ENCODE measurements at regions not wholly inside any gene's neighbourhood (a gene's known extent, or its start where the extent isn't known, plus 50 kb on each side); places are given as distances from the start of the nearest gene placed in this dataset.

DNA sequence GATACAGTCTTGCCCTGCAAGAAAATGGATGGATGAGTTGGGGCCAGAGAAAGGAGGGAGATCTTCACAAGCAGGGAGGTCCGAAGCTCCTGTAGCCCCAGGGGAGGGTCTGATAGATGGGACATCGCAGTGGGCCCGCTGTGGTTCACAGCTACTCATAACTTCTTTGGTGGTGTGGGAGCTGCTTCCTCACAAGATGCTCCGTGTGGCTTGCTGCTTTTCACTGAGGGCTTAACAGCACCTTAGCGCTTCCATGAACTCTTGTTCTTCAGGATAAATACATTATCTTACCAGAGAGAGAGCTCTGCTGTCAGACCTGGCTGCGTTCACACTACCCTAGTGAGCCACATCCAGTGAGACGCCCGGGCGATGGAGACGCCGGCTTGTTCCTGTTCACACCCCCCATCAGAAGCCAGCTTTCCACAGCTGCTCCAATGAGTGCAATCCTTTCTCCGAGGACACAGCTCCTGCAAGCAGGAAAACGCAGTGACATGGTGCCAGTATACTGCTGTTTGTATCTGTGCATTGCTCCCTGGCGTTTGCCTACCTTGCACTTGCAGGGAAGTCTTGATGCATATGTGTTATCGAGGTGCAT is 599.8 kb downstream of the AJAP1 start:
- Histone ChIP-seq H3K9ac (ENCODE audit: low read length) (no peak overlapping the region), H3K4me1 (ENCODE audit: control insufficient read depth, low read depth, low read length) (no peaks in the 10 kb centered on the region), H3K27ac (ENCODE audit: low read length) (no peak overlapping the region), H3K27me3 (ENCODE audit: control insufficient read depth, insufficient read depth, low read length) (no peaks in the 10 kb centered on the region), H3K36me3 (ENCODE audit: control insufficient read depth, low read depth, low read length) (no peaks in the 10 kb centered on the region), H3K9me3 (ENCODE audit: control insufficient read depth, low read depth, low read length) (peaks cover 4% of the 10 kb centered on the region), H3K4me3 (ENCODE audit: low read length) (no peak overlapping the region)

DNA sequence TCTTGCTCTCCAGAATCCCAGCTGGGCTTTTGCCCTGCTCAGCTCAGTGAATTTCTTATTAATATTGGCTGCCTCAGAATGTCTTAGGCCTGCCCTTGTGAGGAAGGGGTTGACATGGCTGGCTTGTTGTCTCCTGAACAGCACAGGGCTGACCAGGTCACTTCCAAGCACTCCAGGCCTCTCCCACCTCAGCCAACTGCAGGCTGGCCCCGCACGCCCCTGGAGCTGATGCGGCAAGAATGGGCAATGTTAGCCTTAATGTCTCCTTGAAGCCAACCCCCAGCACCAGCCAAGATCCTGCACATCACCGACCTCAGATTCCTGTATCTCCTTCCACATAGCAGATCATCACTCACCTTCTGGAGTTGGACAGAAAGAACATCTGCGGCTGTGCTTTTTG is 598.6 kb downstream of the AJAP1 start:
- Histone ChIP-seq H3K27me3 (ENCODE audit: control insufficient read depth, insufficient read depth, low read length) (no peaks in the 10 kb centered on the region), H3K4me1 (ENCODE audit: control insufficient read depth, low read depth, low read length) (no peaks in the 10 kb centered on the region), H3K4me3 (ENCODE audit: low read length) (no peak overlapping the region), H3K9ac (ENCODE audit: low read length) (no peak overlapping the region), H3K9me3 (ENCODE audit: control insufficient read depth, low read depth, low read length) (no peaks in the 10 kb centered on the region), H3K36me3 (ENCODE audit: control insufficient read depth, low read depth, low read length) (no peaks in the 10 kb centered on the region), H3K27ac (ENCODE audit: low read length) (no peak overlapping the region)

DNA sequence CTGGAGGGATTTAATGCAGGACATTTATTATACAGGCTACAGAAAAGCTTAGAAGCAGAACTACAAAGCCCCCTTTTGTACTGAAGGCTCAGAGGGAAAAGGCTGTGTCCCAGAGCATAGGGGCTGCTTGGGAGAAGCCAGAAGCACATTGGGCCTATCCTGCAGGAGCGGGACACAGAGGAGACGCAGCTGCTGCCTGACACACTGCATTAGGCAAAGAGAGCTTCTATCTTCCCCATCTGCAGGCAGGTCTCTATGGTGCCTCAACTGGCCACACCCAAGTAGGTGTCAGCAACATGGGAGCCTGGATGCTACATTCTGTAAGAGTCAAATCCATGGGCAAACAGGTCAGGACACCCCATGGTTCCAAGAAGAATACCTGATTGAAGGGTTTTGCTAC is 595.9 kb downstream of the AJAP1 start:
- Histone ChIP-seq H3K27ac (ENCODE audit: low read length) (no peak overlapping the region), H3K9ac (ENCODE audit: low read length) (no peak overlapping the region), H3K36me3 (ENCODE audit: control insufficient read depth, low read depth, low read length) (no peaks in the 10 kb centered on the region), H3K9me3 (ENCODE audit: control insufficient read depth, low read depth, low read length) (no peaks in the 10 kb centered on the region), H3K4me3 (ENCODE audit: low read length) (no peak overlapping the region), H3K4me1 (ENCODE audit: control insufficient read depth, low read depth, low read length) (no peaks in the 10 kb centered on the region), H3K27me3 (ENCODE audit: control insufficient read depth, insufficient read depth, low read length) (no peaks in the 10 kb centered on the region)

- H3K9ac ChIP-seq (ENCODE audit: low read length), result no peak overlapping the region
- no peak overlapping the region for H3K27ac ChIP-seq (ENCODE audit: low read length)
- H3K9me3 ChIP-seq (ENCODE audit: control insufficient read depth, low read depth, low read length), result no peaks in the 10 kb centered on the region
- H3K4me1 ChIP-seq (ENCODE audit: control insufficient read depth, low read depth, low read length), result no peaks in the 10 kb centered on the region
- H3K36me3 ChIP-seq (ENCODE audit: control insufficient read depth, low read depth, low read length), result no peaks in the 10 kb centered on the region
- no peak overlapping the region for H3K4me3 ChIP-seq (ENCODE audit: low read length)
- H3K27me3 ChIP-seq (ENCODE audit: control insufficient read depth, insufficient read depth, low read length), result no peaks in the 10 kb centered on the region
These were observed 590.9 kb downstream of the AJAP1 start for GRCh38 chr1:5245348-5245747.

- Histone ChIP-seq H3K36me3 (ENCODE audit: control insufficient read depth, low read depth, low read length) (no peaks in the 10 kb centered on the region), H3K4me1 (ENCODE audit: control insufficient read depth, low read depth, low read length) (no peaks in the 10 kb centered on the region), H3K4me3 (ENCODE audit: low read length) (no peak overlapping the region), H3K9ac (ENCODE audit: low read length) (no peak overlapping the region), H3K9me3 (ENCODE audit: control insufficient read depth, low read depth, low read length) (no peaks in the 10 kb centered on the region), H3K27ac (ENCODE audit: low read length) (no peak overlapping the region), H3K27me3 (ENCODE audit: control insufficient read depth, insufficient read depth, low read length) (no peaks in the 10 kb centered on the region)
These were observed 590.3 kb downstream of the AJAP1 start for GRCh38 chr1:5244631-5245285.

- Histone ChIP-seq H3K4me3 (ENCODE audit: low read length) (no peak overlapping the region), H3K9me3 (ENCODE audit: control insufficient read depth, low read depth, low read length) (no peaks in the 10 kb centered on the region), H3K4me1 (ENCODE audit: control insufficient read depth, low read depth, low read length) (no peaks in the 10 kb centered on the region), H3K27ac (ENCODE audit: low read length) (no peak overlapping the region), H3K36me3 (ENCODE audit: control insufficient read depth, low read depth, low read length) (no peaks in the 10 kb centered on the region), H3K9ac (ENCODE audit: low read length) (no peak overlapping the region), H3K27me3 (ENCODE audit: control insufficient read depth, insufficient read depth, low read length) (no peaks in the 10 kb centered on the region)
These were observed 588.4 kb downstream of the AJAP1 start for GRCh38 chr1:5242850-5243249.

DNA sequence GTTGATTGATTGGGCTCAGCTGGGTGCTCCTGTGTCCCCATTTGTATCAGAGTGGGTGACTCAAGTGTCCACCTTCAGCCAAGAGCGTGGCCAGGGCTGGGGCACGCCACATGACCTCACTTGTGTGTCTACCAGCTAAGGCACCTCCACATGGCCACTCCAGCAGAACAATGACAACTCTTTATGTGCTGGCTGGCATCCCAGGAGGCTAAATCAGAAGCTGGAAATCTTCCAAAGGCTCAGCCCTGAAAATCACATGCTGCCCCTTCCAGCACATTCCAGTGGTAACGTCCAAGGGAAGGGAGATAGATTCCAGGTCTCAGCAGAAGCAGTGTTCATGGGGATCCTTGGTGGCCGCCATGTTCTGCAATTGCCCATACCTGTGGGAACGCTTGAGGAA is 585.5 kb downstream of the AJAP1 start:
- H3K4me1 ChIP-seq (ENCODE audit: control insufficient read depth, low read depth, low read length), result peaks cover 10% of the 10 kb centered on the region
- no peak overlapping the region for H3K4me3 ChIP-seq (ENCODE audit: low read length)
- no peaks in the 10 kb centered on the region for H3K27me3 ChIP-seq (ENCODE audit: control insufficient read depth, insufficient read depth, low read length)
- H3K27ac ChIP-seq (ENCODE audit: low read length), result no peak overlapping the region
- no peak overlapping the region for H3K9ac ChIP-seq (ENCODE audit: low read length)
- H3K9me3 ChIP-seq (ENCODE audit: control insufficient read depth, low read depth, low read length), result no peaks in the 10 kb centered on the region
- no peaks in the 10 kb centered on the region for H3K36me3 ChIP-seq (ENCODE audit: control insufficient read depth, low read depth, low read length)

- no peak overlapping the region for H3K27ac ChIP-seq (ENCODE audit: low read length)
- no peaks in the 10 kb centered on the region for H3K36me3 ChIP-seq (ENCODE audit: control insufficient read depth, low read depth, low read length)
- no peak overlapping the region for H3K9ac ChIP-seq (ENCODE audit: low read length)
- peaks cover 10% of the 10 kb centered on the region for H3K4me1 ChIP-seq (ENCODE audit: control insufficient read depth, low read depth, low read length)
- H3K4me3 ChIP-seq (ENCODE audit: low read length), result no peak overlapping the region
- peaks cover 5% of the 10 kb centered on the region for H3K27me3 ChIP-seq (ENCODE audit: control insufficient read depth, insufficient read depth, low read length)
- H3K9me3 ChIP-seq (ENCODE audit: control insufficient read depth, low read depth, low read length), result no peaks in the 10 kb centered on the region
These were observed 584.1 kb downstream of the AJAP1 start for GRCh38 chr1:5238351-5239130.

DNA sequence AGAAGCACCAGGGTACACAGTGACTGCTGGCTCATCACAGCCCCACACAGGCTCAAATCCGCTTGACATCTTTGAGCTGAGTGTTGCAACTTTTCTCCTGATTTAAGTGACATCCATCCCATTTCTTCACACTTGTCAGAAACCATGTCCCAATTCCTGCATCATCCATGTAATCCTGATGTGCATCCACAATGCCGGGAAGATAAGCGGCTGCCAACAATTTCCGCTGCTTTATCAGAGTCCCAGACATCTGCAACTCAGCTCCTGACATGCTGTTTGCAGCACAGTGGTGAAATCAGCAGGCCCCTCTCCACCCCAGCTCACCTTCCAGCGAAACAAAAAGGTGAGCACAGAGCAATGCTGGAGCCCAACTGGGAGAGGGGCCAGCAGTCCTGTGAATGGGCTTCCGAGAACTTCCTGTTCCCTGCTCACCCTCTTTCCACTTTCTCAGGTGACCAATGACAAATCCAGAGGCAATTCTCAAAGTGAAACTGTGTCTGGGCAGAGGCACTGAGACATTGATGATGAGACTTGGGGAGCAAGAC is 581.0 kb downstream of the AJAP1 start:
- no peak overlapping the region for H3K27ac ChIP-seq (ENCODE audit: low read length)
- H3K4me1 ChIP-seq (ENCODE audit: control insufficient read depth, low read depth, low read length), result peaks cover 10% of the 10 kb centered on the region
- no peaks in the 10 kb centered on the region for H3K36me3 ChIP-seq (ENCODE audit: control insufficient read depth, low read depth, low read length)
- H3K4me3 ChIP-seq (ENCODE audit: low read length), result no peak overlapping the region
- no peaks in the 10 kb centered on the region for H3K9me3 ChIP-seq (ENCODE audit: control insufficient read depth, low read depth, low read length)
- H3K27me3 ChIP-seq (ENCODE audit: control insufficient read depth, insufficient read depth, low read length), result peaks cover 19% of the 10 kb centered on the region
- H3K9ac ChIP-seq (ENCODE audit: low read length), result no peak overlapping the region

- no peak overlapping the region for H3K9ac ChIP-seq (ENCODE audit: low read length)
- H3K4me3 ChIP-seq (ENCODE audit: low read length), result no peak overlapping the region
- H3K4me1 ChIP-seq (ENCODE audit: control insufficient read depth, low read depth, low read length), result peaks cover 10% of the 10 kb centered on the region
- H3K36me3 ChIP-seq (ENCODE audit: control insufficient read depth, low read depth, low read length), result no peaks in the 10 kb centered on the region
- H3K27ac ChIP-seq (ENCODE audit: low read length), result no peak overlapping the region
- no peaks in the 10 kb centered on the region for H3K9me3 ChIP-seq (ENCODE audit: control insufficient read depth, low read depth, low read length)
- peaks cover 48% of the 10 kb centered on the region for H3K27me3 ChIP-seq (ENCODE audit: control insufficient read depth, insufficient read depth, low read length)
These were observed 578.1 kb downstream of the AJAP1 start for GRCh38 chr1:5232537-5232936.

GRCh38 chr1:5231541-5232315 is 577.3 kb downstream of the AJAP1 start:
- H3K27ac ChIP-seq (ENCODE audit: low read length), result no peak overlapping the region
- H3K4me1 ChIP-seq (ENCODE audit: control insufficient read depth, low read depth, low read length), result peaks cover 15% of the 10 kb centered on the region
- no peaks in the 10 kb centered on the region for H3K36me3 ChIP-seq (ENCODE audit: control insufficient read depth, low read depth, low read length)
- H3K9me3 ChIP-seq (ENCODE audit: control insufficient read depth, low read depth, low read length), result no peaks in the 10 kb centered on the region
- H3K27me3 ChIP-seq (ENCODE audit: control insufficient read depth, insufficient read depth, low read length), result peaks cover 56% of the 10 kb centered on the region
- H3K9ac ChIP-seq (ENCODE audit: low read length), result no peak overlapping the region
- no peak overlapping the region for H3K4me3 ChIP-seq (ENCODE audit: low read length)
